Bronchial epithelial cell (primary cell): ENCODE measurements at regions not wholly inside any gene's neighbourhood (a gene's known extent, or its start where the extent isn't known, plus 50 kb on each side); places are given as distances from the start of the nearest gene placed in this dataset.

Experiments
- DNase-seq: peaks from one replicate; pipeline ENCODE4 v3.0.0-alpha.2; 2010; ENCODE audit warnings: low read depth
- FAIRE-seq: peaks from 2 replicates; lab custom pipeline; 2011; peaks lifted over from hg19 to GRCh38; lab: Jason Lieb, UNC
- H3K27me3 ChIP-seq: 2 replicates; pipeline ENCODE4 v1.5.1; 2011; ENCODE audit warnings: low read length; ENCODE audit not compliant: control insufficient read depth, insufficient read depth
- H3K36me3 ChIP-seq: 2 replicates; pipeline ENCODE4 v1.5.1; 2011; ENCODE audit warnings: low read length; ENCODE audit not compliant: control insufficient read depth, insufficient read depth
- H3K4me3 ChIP-seq: 2 replicates; pipeline ENCODE4 v1.5.1; 2011; ENCODE audit warnings: mild to moderate bottlenecking, low read depth, low read length, control low read depth
- TF ChIP-seq, protein P1 (sequence below): IDR thresholded peaks from 2 replicates; pipeline ENCODE4 v1.5.1; 2011; ENCODE audit warnings: mild to moderate bottlenecking, moderate library complexity, low read length, control low read depth, inconsistent platforms; ENCODE audit not compliant: insufficient read depth, severe bottlenecking

- H3K27me3 ChIP-seq, result no peaks in the 10 kb centered on the region
- FAIRE-seq, result no peak
These were observed 141.2 kb downstream of the MIAT start for GRCh38 chr22:26798462-26799065.

GRCh38 chr22:26800858-26801257, 143.5 kb downstream of the MIAT start:
- H3K27me3 ChIP-seq, result no peaks in the 10 kb centered on the region
- no peak for DNase-seq
- TF ChIP-seq, protein P1, sequence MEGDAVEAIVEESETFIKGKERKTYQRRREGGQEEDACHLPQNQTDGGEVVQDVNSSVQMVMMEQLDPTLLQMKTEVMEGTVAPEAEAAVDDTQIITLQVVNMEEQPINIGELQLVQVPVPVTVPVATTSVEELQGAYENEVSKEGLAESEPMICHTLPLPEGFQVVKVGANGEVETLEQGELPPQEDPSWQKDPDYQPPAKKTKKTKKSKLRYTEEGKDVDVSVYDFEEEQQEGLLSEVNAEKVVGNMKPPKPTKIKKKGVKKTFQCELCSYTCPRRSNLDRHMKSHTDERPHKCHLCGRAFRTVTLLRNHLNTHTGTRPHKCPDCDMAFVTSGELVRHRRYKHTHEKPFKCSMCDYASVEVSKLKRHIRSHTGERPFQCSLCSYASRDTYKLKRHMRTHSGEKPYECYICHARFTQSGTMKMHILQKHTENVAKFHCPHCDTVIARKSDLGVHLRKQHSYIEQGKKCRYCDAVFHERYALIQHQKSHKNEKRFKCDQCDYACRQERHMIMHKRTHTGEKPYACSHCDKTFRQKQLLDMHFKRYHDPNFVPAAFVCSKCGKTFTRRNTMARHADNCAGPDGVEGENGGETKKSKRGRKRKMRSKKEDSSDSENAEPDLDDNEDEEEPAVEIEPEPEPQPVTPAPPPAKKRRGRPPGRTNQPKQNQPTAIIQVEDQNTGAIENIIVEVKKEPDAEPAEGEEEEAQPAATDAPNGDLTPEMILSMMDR, result no peak
- H3K36me3 ChIP-seq, result no peaks in the 10 kb centered on the region
- no peak for FAIRE-seq
- H3K4me3 ChIP-seq, result no peak overlapping the region

More at GRCh38 chr22:26798462-26799065, 141.2 kb downstream of the MIAT start:
- TF ChIP-seq, protein P1, result no peak
- no peak for DNase-seq
- Histone ChIP-seq H3K36me3 (no peaks in the 10 kb centered on the region), H3K4me3 (no peak overlapping the region)

DNA sequence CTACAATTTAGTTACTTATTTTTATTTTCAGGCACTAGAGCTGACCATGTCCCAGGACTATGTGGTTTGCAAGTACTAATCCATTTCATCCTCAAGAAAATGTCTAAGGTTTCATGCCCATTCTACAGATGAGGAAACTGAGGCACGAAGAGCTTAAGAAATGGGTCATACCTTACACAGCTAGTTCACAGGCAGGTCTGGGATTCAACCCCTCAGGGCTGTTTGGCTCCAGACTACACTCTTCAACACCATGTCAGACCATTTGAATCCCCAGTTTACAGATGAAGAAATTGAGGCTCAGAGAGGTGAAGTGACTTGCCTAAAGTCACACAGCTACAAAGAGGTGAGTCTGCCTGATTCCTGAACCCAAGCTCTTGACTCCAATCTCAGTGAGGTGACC, 144.1 kb downstream of the MIAT start:
- TF ChIP-seq, protein P1, result no peak
- no peaks in the 10 kb centered on the region for H3K27me3 ChIP-seq
- FAIRE-seq (peak; percentile 93), DNase-seq (no peak)
- no peak overlapping the region for H3K4me3 ChIP-seq
- H3K36me3 ChIP-seq, result no peaks in the 10 kb centered on the region

DNA sequence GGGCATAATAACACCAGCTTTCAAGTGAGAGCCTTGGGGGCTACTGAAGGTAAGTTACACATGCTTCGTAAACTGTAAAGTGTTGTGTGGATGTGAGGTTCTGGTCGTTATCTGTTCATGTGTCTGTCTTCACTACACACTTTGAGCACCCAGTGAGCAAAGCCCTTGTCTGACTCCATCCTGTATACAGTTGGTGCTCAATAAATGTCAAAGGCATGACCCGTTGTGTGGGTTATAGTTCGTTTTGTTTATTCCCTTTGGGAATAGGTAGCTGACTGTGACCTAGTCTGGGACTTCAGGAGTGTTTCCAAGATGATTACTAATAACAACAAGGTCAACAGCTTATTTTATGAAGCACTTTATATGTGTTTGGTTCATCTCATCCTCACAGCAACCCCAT, 146.9 kb downstream of the MIAT start:
- TF ChIP-seq, protein P1, result no peak
- FAIRE-seq, result no peak
- Histone ChIP-seq H3K36me3 (no peaks in the 10 kb centered on the region), H3K4me3 (no peak overlapping the region), H3K27me3 (no peaks in the 10 kb centered on the region)
- DNase-seq, result no peak

DNA sequence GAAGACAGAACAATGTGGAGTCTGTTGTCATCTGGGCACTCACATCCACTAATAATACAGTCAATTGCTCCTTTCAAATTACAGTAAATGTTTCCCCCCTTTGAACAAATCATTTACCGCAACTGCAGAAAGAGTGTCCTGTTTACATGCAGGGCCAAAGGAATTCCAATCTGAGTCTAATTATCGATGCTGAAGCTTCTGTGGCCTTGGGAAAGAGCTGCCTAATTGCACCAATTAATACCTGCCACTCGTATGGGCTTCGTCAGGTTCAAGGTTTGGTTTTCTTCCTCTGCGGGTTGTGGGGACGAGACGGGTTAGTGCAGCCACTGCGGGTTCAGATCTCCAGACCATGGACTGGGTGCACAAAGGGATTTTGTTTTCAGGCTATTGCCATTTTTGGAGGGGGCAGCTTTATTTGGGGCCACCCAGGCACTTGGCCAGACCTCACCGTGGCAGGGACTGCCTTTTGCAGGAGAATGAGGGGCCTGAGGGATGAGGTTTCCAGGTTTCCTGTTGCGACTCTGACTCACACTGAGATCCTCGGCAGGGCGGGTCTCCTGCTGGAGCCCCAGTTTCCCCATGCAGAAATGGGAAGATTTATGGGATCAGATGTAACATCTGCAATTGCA, 147.6 kb downstream of the MIAT start:
- no peak for FAIRE-seq
- Histone ChIP-seq H3K4me3 (no peak overlapping the region), H3K27me3 (no peaks in the 10 kb centered on the region), H3K36me3 (no peaks in the 10 kb centered on the region)
- peak; percentile 17 for DNase-seq
- TF ChIP-seq, protein P1, result no peak
